Stimulated activated CD4-positive, alpha-beta T cell treated with anti-CD3 and anti-CD28 coated beads, Interleukin-12 subunit alpha, Interleukin-12 subunit beta, amount 100 ng/mL, for 24 hours (primary cell): ENCODE measurements at regions not wholly inside any gene's neighbourhood (a gene's known extent, or its start where the extent isn't known, plus 50 kb on each side); places are given as distances from the start of the nearest gene placed in this dataset.
"Not testable (repeated sequence)": the region's sequence is repeated elsewhere in the genome, so short reads cannot be mapped to it uniquely, and the experiment has no call there.

Experiments used
- DNase-seq, 2 experiments: peaks; one replicate each; pipeline ENCODE4 v3.0.0-alpha.2; 2020; ENCODE audit warnings: low read depth in 2 of 2

DNA sequence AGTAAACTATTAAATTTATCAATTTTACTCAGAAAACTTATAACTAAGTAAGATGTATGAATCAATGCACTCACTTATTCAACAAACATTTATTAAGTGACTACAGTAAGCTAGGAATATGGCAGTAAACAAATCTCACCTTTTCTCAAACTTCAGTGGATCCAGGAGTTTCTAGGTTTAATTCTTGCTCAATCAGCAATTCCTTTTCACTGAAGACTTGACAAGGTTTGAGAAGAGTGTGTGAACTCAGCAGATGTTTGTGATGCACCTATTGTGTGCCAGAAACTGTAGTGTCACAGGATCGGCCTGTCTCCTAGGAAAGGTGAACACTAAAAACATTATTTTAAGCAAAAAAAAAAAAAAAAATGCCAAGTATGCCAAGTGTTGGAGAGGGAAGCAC, 167.8 kb downstream of the ALG10 start:
- DNase-seq: no peak

DNA sequence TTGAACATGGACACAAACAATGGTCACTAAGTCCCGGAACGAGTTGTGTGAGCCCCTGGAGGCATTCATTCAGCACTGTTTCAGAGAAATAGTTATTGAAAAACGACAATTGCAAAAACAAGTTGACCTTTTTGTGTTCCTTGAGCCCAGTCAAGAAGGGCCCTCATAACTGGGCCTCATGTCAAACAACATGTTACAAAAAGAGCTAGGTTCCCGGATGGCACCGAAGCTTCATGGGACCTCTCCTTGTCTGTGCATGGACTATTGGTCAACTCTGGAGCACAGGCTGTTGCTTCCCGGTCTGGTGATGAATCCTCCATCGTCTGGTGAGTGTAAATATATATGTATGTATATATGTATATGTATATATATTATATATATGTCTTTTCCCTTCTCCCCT, 176.6 kb downstream of the ALG10 start:
- DNase-seq: no peak

DNA sequence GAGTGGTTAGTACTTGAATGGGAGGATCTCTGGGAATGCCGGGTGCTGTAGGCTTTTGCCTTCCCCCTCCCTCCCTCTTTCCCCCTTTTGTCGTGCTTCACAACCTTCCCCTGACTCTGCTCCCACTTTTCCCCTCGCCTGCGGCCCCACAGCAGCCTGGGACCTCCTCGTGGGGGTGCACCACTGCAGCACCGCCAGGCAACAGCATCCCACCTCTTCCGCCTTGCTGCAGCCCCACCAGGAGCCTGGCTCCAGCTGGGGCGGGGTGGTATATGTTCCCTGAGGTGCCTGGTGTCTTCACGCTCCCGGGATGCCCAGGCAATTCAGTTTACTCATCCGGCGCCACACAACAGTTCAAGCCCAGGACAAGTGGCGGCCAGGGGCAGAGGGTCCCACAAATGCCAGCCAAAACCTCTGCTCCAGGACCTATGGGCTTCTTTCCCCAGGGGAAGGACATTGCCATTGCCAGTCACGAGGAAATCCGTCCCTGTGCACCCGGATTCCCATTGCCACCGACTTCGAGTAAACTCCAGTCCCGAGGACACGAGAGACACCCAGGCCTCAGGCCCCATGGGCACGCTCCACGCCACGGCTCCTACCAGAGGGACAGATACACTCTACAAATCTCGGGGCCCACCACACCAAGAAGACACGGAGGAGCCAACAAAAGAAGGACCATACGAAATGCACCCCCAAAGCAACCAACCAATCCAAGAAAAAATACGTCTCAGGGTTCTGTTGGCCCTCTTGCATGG, 181.7 kb downstream of the ALG10 start:
- no peak for DNase-seq

GRCh38 chr12:34204830-34205285, 182.6 kb downstream of the ALG10 start:
- no peak for DNase-seq

- no peak for DNase-seq
Observed at GRCh38 chr12:34205401-34205800, 183.1 kb downstream of the ALG10 start.

GRCh38 chr12:34206061-34206785, 183.9 kb downstream of the ALG10 start:
- no peak for DNase-seq

- no peak for DNase-seq
Observed at GRCh38 chr12:34207858-34208257, 185.6 kb downstream of the ALG10 start.

GRCh38 chr12:34208331-34209258, 186.3 kb downstream of the ALG10 start:
- DNase-seq: no peak

DNA sequence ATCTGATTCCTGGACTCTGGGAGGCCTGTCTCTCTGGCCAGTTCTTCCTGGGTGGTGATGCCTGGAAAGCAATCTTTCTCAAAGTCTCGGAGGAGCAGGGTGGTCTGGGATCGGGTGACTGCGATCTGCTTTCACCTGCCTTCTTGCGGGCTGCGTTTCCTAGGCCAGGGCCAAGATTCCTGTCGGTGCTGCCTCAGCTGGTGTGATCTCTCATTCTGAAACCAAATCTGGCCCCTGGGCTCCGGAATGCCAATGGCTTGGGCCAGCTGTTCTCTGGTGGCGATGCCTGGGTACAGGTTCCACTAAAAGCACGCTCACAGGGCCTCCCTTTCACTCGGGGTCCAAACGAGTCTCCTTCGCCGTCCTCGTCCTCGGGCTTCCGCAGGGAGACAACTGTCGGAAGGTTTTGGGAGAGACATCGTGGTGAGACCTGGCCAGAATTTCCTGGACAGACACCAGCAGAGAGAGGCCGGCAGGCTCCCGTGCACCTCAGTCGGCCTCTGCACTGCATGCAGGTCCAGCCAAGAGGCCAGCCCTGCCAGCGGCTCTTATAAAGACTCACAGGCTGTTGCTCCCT, 187.1 kb downstream of the ALG10 start:
- no peak for DNase-seq

DNA sequence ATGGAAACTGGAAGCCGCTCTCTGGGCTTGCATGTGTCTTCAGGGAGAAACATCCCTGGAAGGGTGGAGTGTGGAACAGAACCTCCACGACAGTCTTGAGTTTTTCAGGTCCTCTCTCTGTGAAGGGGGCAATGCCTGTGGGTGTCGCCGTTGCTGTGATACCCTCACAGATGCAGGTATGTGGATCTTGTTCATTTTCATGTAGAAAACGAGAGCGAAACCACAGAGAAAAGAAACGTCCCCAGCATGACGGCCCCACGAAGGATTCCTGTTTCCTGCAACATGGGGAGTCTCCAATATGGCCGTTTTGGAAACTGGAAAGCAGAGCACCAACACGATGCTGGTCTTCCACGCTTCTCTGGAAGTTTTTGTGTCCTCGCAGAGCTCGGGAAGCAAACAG, 187.9 kb downstream of the ALG10 start:
- no peak for DNase-seq

- DNase-seq: no peak
Observed at GRCh38 chr12:34210689-34211530, 188.6 kb downstream of the ALG10 start.

DNA sequence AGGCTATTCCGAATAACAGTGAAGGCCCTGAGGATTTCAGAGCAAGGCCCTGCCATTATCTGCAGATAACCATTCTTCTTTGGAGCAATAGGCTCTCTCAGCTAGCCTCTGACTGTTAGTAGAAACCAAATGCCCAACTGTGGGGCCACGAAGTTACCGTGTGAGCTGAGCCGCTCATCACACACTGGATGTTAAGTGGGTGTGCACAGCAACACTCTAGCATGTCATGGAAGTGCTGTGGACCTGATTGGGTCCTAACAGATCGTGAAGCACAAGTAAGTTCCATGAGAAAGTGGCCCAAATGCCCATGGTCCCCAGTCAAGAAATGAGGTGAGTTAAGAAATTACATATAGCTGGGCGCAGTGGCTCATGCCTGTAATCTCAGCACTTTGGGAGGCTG, 190.4 kb downstream of the ALG10 start:
- DNase-seq: no peak

DNA sequence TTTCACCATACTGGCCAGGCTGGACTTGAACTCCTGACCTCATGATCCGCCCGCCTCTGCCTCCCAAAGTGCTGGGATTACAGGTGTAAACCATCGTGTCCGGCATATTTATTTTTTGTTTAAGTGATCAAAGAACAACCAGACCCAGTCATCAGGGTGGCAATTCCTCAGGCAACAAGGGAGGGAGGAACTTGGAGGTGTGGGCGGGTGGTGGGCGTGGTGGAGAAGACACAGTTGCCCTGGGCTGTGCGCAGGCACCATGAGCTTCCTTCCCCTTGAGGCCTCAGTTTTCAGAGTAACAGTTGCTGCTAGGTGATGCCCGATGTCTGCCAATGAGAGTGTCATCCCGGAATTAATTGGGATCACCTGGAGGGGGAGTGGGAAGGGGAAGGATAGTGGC, 191.7 kb downstream of the ALG10 start:
- no peak for DNase-seq

DNA sequence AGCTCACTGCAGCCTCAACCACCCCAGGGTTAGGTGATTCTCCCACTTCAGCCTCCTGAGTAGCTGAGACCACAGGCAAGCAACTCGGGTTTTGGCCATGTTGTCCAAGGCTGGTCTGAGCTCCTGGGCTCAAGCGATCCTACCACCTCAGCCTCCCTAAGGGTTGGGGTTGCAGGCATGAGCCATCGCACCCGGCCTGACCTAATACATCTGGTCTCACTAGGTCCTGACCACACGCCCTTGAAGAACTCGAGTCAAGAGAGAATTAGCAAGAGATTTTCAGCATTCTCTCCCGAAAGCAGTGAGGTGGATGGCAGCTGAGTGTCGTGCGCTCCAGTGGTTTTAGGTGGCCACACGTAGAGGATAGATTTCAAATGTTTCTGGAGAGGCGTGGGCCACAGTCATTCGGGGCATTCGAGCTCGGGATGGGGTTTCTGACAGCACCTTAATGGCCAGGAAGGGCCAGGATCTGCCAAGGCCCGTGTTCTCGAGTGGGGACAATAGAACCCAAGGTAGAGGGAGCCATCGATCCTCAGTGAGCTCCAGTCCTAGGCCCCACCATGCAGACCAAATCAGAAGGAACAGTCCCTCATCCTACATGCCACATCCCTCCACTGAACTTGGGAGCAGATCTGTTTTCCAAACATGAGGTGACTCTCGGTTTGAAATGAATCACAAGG, 193.1 kb downstream of the ALG10 start:
- DNase-seq: no peak

DNA sequence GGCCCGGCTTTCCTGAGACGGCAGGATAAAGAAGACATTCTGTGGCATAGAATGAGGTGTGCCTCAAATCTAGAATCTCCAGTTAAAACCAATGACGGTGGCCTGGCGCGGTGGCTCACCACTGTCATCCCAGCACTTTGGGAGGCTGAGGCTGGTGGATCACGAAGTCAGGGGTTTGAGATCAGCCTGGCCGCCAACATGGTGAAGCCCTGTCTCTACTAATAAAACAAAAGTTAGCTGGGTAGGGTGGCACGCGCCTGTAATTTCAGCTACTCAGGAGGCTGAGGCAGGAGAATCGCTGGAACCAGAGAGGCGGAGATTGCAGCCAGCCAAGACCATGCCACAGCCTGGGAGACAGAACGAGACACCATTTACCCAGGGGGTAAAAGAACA, 193.6 kb downstream of the ALG10 start:
- no peak for DNase-seq

- no peak for DNase-seq
Observed at GRCh38 chr12:34217660-34218059, 195.4 kb downstream of the ALG10 start.

DNA sequence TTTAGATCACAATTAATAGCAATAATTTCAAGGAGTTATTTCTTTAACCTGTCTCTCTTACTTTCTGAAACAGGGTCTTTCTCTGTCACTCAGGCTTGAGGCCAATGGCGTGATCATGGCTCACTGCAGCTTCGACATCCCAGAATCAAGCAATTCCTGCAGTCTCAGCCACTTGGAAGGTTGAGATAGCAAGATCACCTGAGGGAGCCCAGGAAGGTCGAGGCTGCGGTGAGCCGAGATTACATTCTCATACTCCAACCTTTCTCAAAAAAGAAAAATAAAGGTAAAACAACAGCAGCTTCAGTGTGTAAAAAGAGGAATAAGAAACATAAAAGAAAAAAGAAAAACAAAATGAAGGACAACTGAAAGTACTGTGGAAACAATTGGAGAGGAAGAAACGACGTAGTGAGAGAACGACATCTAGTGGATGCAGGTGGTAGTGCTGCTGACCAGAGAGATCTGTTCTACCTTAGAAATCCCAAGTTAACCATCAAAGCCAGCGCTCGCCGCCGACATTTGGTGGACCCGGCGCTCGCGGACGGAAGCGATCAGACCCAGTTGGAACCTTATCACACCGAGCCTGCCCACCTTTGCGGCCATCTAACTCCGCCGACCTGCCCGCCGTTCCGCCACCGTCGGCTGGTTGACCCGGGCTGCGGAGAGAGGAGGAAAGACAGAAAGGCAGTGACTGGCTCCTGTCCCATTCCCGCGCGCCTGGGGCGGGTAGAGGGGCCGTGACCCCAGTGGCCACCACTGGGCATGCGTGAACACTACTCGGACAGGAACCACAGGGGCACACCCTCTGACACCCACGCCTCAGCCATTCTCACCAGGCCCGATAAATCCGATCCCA, 196.1 kb downstream of the ALG10 start:
- peak; percentile 31 to 62 for DNase-seq

DNA sequence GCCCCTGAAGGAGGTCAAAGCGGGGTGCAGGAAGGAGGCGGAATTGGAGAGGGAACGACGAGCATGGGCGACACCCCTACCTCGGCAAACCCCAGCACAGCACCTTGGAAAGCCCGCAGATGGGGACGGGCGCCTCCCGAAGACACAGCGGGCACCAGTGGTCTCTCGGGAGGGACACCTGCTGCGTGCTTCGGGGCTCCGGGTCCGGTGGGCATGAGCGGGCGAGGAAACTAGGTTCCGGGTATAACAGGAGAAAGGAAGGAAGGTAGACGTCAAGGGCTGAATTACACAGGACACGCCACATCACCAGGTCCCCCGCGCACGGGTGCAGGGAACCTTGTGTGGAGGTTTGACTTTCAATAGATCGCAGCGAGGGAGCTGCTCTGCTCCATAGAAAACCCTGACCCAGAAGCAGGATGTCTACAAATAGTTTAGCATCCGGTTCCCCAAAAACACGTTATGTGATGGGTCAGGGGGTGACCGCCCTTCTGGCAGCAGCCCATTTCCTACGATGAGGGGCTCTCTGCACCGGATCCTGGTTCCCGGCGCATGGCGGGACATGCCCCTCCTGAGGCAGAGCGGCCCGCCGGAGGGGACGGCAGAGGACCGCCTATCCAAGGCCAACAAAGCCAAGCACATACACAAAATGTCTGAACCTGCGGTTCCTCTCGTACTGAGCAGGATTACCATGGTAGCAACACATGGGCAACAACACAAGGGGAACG, 196.9 kb downstream of the ALG10 start:
- DNase-seq: no peak

DNA sequence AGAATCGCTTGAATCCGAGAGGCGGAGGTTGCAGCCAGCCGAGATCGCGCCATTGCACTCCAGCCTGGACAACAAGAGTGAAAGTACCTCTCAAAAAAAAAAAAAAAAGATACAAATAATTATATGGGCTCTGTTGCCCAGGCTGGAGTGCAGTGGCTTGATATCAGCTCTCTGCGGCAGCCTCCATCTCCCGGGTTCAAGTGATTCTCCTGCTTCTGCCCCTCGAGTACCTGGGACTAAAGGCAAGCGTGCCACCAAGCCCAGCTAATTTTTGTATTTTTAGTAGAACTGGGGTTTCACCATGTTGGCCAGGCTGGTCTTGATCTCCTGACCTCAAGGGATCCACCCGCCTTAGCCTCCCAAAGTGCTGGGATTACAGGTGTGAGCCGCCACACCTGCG, 197.8 kb downstream of the ALG10 start:
- DNase-seq: not testable (repeated sequence)
